T follicular helper cell (primary cell): ENCODE measurements at regions not wholly inside any gene's neighbourhood (a gene's known extent, or its start where the extent isn't known, plus 50 kb on each side); places are given as distances from the start of the nearest gene placed in this dataset.
A peak's percentile ranks its signal among the peaks of the same experiment; 100 is the strongest.
"Not testable (repeated sequence)": the region's sequence is repeated elsewhere in the genome, so short reads cannot be mapped to it uniquely, and the experiment has no call there.

Source experiments
- DNase-seq: peaks from one replicate; pipeline ENCODE4 v3.0.0-alpha.2; 2020; ENCODE audit warnings: low read depth

DNA sequence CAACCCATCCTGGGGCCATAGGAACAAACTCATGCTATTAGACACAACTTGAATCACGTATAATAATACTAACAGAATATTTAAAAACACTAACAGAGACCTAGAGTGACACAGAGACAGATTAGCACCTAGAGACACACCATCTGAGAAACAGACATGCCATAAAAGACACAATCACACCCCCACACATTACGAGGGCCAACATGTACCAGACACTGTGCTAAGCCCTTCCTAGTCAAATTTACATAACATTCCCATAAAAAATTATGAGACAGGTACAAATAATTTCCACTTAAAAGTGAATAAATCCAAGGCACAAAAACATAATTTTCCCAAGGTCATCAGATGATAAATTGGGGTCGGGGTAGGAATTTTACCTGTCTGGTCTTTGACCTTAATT is 141.1 kb upstream of the PRSS16 start:
- no peak for DNase-seq

DNA sequence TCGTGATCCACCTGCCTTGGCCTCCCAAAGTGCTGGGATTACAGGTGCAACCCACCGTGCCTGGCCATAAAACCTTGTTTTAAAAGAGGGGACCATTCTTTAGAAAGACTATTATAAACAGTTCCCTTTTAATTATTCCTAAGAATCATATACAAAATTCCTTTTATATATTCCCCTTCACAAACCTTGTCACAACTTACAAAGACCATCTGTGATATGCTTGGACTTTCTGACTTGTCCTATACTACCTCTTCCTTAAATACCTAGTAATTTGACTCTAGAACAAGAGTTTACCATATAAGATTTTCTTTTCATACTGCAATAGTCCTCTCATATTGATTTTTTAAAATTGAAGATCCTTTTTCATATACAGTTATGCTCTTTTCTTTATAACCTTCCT is 135.8 kb upstream of the PRSS16 start:
- DNase-seq, result no peak

- DNase-seq, result no peak
Measured at GRCh38 chr6:27112974-27113373, 134.5 kb upstream of the PRSS16 start.

DNA sequence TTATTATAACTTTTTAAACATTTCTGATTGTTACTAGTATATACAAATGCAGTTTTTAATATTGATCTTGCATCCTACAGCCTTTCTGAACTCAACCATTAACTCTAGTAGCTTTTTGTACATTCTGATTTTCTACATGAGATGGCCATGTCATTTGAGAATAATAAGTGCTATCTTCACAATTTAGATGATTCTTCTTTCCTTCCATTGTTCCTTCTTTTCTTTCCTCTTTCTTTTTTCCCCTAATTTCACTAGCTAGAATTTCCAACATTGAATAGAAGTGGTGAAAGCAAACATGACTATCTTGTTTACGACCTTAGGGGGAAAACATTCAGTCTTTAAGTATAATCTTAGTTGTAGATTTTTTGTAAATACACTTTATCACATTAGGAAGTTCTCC is 128.2 kb upstream of the PRSS16 start:
- no peak for DNase-seq

GRCh38 chr6:27119761-27120160 is 127.7 kb upstream of the PRSS16 start:
- no peak for DNase-seq

- no peak for DNase-seq
Measured at GRCh38 chr6:27121640-27122039, 125.9 kb upstream of the PRSS16 start.

DNA sequence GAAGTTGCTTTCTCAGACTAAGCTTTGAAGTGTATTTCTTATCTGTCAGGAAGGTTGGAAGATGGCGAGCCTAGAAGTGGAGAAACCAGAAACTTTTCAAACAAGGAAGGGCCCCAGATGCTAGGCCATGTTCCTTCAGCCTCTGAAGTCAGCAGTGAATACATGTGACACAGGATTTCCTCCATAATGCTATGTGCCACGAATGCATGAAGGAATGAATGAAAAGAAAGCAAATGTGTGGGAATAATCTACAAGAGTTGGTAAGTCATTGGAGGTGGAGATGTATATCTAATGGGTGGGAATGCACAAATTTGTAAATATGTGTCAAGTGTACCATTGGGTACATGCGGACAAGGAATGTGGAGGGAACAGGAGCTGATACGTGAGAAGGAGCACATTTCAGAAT is 123.2 kb upstream of the PRSS16 start:
- no peak for DNase-seq

- DNase-seq, result no peak
Measured at GRCh38 chr6:27126046-27126814, 121.3 kb upstream of the PRSS16 start.

- DNase-seq, result peak; percentile 77
Measured at GRCh38 chr6:27126815-27127537, 120.5 kb upstream of the PRSS16 start.

- DNase-seq, result not testable (repeated sequence)
Measured at GRCh38 chr6:27127874-27128273, 119.6 kb upstream of the PRSS16 start.

DNA sequence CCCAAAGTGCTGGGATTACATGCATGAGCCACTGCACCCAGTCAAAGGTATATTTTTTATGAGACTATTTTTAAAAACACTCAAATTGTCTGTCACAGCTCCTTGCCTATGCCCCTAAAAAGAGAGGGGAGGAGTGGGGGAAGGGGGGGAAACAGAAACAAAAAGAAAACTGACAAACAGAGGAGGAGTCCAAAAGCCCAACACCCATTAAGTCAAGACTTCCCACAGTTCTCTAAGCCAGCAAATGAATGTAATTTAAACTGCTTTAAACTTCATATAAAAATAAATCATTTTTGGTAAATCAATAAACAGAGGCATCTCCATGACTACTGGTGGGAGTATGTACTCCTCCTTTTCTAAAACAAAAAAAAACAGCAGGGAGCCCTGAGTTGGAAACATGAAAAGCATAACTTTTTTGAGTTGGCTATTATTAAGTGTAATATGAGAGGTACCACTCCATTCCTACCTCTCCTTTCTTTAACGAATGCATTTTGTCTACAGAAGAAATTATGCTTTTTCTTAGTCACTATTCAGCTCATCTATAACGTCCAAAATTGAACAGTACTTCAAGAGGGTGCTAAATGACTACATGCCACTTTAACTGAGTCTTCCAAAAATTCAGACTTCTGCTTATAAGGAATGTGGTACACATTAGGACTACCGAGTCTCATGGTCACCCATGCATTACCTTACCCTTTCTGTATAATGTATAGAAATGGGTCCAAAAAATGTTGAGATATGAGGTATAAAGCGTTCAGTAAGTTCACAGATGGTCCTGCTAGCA is 119.0 kb upstream of the PRSS16 start:
- no peak for DNase-seq

GRCh38 chr6:27129095-27129815 is 118.2 kb upstream of the PRSS16 start:
- DNase-seq, result no peak

GRCh38 chr6:27129917-27130316 is 117.6 kb upstream of the PRSS16 start:
- DNase-seq, result no peak

- DNase-seq, result no peak
Measured at GRCh38 chr6:27130668-27131428, 116.7 kb upstream of the PRSS16 start.

DNA sequence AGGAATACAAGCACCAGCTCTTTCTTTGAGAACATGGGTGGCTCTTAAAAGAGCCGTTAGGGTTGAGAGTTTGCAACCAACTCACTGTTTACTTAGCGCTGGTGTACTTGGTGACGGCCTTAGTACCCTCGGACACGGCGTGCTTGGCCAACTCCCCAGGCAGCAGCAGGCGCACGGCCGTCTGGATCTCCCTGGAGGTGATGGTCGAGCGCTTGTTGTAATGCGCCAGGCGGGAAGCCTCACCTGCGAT is 115.3 kb upstream of the PRSS16 start:
- not testable (repeated sequence) for DNase-seq

- DNase-seq, result peak; percentile 86
Measured at GRCh38 chr6:27132532-27133280, 114.8 kb upstream of the PRSS16 start.

- peak; percentile 69 for DNase-seq
Measured at GRCh38 chr6:27133281-27134227, 113.9 kb upstream of the PRSS16 start.

GRCh38 chr6:27135087-27135657 is 112.3 kb upstream of the PRSS16 start:
- no peak for DNase-seq

DNA sequence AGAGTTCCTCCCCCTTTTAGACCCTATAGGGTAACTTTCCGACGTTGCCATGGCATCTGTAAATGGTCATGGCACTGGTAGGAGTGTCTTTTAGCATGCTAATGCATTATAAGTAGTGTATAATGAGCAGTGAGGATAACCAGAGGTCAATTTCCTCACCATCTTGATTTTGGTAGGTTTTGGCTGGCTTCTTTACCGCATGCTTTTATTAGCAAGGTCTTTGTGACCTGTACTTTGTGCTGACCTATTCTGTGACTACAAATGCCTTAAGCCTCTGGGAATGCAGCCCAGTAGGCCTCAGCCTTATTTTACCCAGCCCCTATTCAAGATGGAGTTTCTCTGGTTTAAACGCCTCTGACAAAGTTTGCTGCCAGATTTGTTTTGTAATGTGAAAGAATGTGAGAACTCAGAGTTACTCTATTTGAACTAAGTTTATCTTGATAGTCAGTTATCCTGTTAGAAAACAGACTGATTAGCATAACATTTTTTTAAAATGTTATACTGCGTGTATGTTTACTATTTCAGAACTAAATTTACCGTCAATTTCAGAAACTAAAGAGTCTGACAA is 111.3 kb upstream of the PRSS16 start:
- no peak for DNase-seq
